HG03378 (cell line): ENCODE measurements at regions not wholly inside any gene's neighbourhood (a gene's known extent, or its start where the extent isn't known, plus 50 kb on each side); places are given as distances from the start of the nearest gene placed in this dataset.
"Not testable (repeated sequence)": the region's sequence is repeated elsewhere in the genome, so short reads cannot be mapped to it uniquely, and the experiment has no call there.

Source experiments
- ATAC-seq: cut with Tn5 transposase; IDR thresholded peaks from one replicate; pipeline ENCODE4 v1.9.1; 2021; ENCODE audit warnings: mild to moderate bottlenecking, moderate library complexity; ENCODE audit not compliant: unreplicated experiment

DNA sequence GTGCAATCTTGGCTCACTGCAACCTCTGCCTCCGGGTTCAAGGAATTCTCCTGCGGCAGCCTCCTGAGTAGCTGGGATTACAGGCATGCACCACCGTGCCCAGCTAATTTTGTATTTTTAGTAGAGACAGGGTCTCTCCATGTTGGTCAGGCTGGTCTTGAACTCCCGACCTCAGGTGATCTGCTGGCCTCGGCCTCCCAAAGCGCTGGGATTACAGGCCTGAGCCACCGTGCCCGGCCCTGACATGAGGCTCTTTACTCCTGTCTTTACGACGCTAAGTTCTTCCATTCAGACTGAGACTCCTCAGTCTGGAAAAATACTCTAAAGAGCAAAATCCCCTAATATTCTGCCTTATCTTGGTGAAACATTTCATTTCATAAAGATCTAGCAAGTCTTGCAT is 331.3 kb upstream of the SGO1 start:
- ATAC-seq, result not testable (repeated sequence)

GRCh38 chr3:20516311-20516710 is 330.3 kb upstream of the SGO1 start:
- no peak for ATAC-seq

DNA sequence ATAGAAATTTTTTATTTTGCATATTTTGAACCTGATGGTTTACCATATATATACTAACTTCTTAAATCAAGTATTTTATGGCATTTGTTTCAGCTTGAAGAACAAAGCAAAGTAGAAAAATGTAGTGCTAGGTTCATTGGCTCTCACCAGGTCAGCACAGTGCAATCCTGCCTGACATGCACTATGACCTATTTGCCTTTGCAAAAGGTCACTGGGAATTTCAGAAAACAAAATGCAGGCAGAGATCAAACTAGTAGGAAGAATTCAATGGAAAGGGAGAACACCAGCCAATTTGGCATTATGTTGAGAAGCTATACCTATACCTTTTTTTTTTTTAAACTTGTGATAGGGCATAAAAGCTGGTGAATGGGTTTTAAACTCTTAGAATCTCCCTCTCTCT is 329.8 kb upstream of the SGO1 start:
- no peak for ATAC-seq

GRCh38 chr3:20511863-20512505 is 326.0 kb upstream of the SGO1 start:
- peak; percentile 98 for ATAC-seq

DNA sequence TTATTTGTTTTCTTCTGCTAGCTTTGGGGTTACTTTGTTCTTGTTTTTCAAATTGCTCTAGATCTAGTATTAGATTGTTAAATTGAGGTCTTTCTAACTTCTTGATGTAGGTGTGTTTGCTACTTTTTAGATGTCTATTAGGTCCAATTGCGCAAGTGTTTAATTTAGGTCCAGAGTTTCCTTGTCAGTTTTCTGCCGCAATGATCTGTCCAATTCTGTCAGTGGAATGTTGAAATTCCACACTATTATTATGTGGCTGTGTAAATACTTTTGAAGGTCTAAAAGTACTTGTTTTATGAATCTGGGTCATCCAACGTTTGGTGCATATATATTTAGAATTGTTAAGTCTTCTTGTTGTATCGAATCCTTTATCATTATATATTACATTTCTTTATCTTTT is 324.4 kb upstream of the SGO1 start:
- ATAC-seq, result no peak

- no peak for ATAC-seq
Measured at GRCh38 chr3:20503394-20504082, 317.5 kb upstream of the SGO1 start.

- no peak for ATAC-seq
Measured at GRCh38 chr3:20490996-20491395, 305.0 kb upstream of the SGO1 start.

DNA sequence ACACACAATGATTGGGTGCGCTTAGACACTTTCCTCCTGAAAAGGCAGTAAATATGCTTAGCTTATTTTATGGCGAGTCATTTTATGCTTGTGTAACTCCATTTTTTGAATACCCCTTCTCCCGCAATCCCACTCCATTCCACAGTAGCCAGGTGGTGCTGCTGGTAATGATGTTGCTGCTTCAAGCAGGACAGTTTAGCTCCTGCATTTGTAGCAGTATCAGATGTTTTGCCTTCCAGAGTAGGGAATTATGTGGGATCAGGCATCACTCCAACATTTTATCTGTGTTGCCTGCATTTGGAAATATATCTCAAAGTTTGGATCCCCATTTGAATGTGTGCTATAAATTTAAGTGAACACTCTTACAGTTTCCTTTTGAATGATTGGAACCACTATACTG is 302.1 kb upstream of the SGO1 start:
- ATAC-seq, result no peak

GRCh38 chr3:20484126-20484525 is 298.1 kb upstream of the SGO1 start:
- ATAC-seq, result no peak

DNA sequence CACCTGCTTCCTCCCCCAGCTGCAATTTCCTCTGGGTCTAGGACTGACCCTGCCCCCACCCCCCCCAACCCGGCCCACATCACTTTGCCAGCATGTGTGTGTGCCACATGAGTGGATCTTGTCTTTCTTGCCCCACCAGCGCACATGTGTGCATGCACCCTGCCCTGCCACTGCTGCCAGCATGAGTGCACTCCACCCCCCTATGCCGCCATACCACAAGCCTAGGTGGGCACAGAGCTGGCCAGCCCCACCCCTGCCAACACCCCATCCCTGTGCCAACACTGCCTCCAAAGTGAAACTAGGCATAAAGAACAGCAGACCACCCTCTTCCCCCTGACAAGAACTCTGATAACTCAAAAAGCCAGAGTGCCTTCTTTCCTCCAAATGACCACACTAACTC is 296.3 kb upstream of the SGO1 start:
- no peak for ATAC-seq

GRCh38 chr3:20480786-20481365 is 294.9 kb upstream of the SGO1 start:
- ATAC-seq, result no peak

GRCh38 chr3:20478436-20478835 is 292.4 kb upstream of the SGO1 start:
- ATAC-seq, result no peak

- not testable (repeated sequence) for ATAC-seq
Measured at GRCh38 chr3:20464237-20464636, 278.2 kb upstream of the SGO1 start.

- ATAC-seq, result no peak
Measured at GRCh38 chr3:20462723-20463122, 276.7 kb upstream of the SGO1 start.

DNA sequence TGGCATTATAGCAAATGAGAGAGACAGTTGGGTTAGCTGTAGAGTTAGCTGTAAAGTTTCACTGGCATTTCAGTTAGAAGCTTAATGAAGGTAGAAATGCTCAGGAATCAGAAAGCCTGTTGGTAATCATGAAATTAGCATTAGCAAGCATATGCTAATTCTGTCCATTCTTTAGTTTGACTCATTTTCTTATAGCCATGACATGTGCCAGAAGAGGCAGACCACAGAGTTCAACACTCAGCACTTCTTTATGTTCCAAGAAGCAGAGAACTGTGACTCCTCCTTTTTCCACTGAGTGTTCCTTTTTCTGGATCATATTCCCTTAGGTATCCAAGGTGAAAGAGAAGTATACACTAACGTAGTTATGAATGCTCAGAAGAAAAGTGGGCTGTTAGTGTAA is 276.2 kb upstream of the SGO1 start:
- no peak for ATAC-seq

DNA sequence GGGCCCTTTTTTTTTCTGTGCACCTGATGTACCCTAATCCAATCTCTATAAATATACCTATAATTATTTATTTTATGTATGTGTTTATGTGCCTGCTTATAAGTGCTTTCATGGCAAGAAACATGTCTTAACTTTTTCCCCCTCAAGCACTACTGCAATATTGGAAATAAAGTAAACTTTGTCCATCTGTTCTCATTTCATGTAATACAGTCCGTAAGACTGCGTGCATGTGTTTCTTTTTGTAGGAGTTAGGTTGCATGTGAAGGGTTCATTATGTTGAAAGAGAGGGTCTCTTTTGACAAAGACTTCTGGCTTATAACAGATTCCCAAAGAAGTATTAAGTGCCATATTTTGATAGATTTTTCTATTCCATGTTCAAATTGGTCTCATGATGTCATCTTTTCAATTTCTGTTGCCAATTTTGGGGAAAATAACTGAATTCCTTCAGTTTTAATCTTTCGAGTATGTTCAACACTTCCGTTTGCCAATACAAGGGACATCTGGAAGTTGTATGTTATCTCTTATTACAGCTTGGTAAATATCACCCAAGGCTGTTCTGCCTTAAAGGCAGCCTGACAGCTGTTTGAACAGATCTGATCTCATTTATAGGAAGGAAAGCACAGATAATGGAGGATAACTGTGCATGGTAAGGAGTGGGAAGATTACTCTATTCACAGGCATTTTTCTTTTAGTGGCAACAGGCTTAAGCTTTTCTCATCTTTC is 273.1 kb upstream of the SGO1 start:
- no peak for ATAC-seq

DNA sequence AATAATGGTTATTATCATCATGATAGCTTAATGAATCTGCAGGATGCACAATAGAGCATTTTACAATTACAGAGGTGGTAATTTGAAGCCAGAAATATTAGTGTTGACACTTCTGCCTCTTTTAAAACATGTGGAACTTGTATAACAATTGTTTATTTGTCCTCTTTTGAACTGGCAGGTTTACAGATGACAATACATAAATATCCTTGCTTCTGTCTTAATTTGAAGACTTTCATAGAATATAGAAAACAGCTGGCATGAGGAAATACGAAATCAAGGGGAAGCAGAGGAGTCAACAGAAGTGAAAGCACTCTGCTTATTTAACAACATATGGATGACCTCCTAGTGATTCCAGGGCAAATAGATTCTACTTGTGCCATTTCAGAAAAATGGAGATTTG is 270.5 kb upstream of the SGO1 start:
- no peak for ATAC-seq

GRCh38 chr3:20451170-20451569 is 265.2 kb upstream of the SGO1 start:
- no peak for ATAC-seq

DNA sequence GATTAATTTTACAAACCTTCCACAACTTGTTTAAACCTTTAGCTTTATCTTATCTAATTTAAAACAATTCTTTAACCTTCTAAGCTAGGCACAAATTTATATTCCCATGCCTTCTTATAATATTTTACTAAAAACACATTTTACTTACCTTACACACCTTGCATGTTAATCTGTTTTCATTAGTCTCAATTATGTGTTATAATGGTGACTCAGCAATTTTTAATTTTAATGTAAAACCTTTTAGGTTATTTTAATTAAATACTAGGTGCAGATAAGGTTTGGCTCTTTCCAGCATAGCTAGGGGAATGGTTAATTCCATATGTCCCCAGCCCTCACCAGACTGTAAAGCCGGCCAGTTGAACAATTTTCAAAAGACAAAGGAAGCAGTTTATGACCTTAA is 264.6 kb upstream of the SGO1 start:
- ATAC-seq, result no peak

DNA sequence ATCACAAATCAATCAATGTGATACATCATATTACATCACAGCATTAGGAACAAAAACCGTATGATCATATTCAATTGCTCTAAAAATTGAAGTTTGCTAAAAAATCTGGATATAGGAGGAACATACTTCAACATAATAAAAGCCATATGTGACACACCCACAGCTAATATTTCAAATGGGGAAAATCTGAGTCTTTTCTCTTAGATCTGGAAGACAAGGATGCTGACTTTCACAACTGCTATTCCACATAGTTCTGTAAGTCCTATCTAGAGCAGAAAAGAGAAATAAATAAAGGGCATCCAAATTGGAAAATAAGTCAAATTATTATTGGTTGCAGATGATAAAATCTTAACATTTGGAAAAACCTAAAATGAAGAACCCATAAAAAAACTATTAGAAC is 256.8 kb upstream of the SGO1 start:
- ATAC-seq, result no peak

DNA sequence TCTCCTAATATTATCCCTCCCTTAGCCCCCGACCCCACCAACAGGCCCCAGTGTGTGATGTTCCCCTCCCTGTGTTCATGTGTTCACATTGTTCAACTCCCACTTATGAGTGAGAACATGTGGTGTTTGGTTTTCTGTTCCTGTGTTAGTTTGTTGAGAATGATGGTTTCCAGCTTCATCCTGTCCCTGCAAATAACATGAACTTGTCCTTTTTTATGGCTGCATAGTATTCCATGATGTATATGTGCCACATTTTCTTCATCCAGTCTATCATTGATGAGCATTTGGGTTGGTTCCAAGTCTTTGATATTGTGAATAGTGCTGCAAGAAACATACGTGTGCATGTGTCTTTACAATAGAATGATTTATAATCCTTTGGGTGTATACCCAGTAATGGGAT is 241.3 kb upstream of the SGO1 start:
- not testable (repeated sequence) for ATAC-seq

- no peak for ATAC-seq
Measured at GRCh38 chr3:20425138-20425537, 239.1 kb upstream of the SGO1 start.
